ENCODE measurements at regions not wholly inside any gene's neighbourhood (a gene's known extent, or its start where the extent isn't known, plus 50 kb on each side); places are given as distances from the start of the nearest gene placed in this dataset.

DNA sequence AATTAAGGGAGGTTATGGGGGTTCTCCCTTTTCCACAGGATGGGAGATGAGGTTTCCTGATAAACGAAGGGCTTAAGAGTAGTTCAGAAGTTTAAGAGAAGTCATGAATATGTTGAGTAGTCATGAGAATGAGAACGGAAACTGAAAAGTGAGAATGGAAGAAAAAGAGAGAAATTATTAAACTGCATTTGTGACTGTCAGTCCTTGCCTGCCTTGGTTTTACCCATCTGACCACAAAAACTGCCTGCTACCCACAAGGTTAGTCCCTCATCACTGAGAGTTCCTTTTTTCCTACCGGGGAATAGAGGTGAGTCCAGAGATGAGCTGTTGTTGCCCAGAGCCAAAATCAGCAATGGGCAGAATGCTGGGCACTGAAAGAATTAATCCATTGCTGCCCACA is 174.1 kb upstream of the BET1 start:
- H3K27me3 ChIP-seq (ENCODE audit: insufficient read depth), result no peaks in the 10 kb centered on the region
- WGBS (ENCODE audit: low lambda C conversion rate), result 78% methylated on average over 3 of the region's 3 CpGs
- TF ChIP-seq MXI1 (IDR thresholded peaks at IDR 0.05; ENCODE audit: low read depth, low read length), result no peak
- TF ChIP-seq, protein P1, sequence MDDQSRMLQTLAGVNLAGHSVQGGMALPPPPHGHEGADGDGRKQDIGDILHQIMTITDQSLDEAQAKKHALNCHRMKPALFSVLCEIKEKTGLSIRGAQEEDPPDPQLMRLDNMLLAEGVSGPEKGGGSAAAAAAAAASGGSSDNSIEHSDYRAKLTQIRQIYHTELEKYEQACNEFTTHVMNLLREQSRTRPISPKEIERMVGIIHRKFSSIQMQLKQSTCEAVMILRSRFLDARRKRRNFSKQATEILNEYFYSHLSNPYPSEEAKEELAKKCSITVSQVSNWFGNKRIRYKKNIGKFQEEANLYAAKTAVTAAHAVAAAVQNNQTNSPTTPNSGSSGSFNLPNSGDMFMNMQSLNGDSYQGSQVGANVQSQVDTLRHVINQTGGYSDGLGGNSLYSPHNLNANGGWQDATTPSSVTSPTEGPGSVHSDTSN (IDR thresholded peaks at IDR 0.05), result no peak
- H3K4me1 ChIP-seq (ENCODE audit: control insufficient read depth in 1 of 2, insufficient read depth in 2 of 2, low read depth in 1 of 2, low read length in 1 of 2), result peaks cover 0 to 10% of the 10 kb centered on the region in 2 experiments; a peak in 2 of 4 replicates
- no peak overlapping the region for H3K27ac ChIP-seq (ENCODE audit: low read depth in 2 of 2, low read length in 1 of 2)
- CTCF ChIA-PET, result no interaction called here
- H3K9me2 ChIP-seq, result no peaks in the 10 kb centered on the region
- POLR2A ChIA-PET, result no interaction called here
- no peak overlapping the region for H3K4me2 ChIP-seq
- no peak overlapping the region for H2AFZ ChIP-seq (ENCODE audit: low read depth)
- DNase-seq, result no peak
- H4K20me1 ChIP-seq (ENCODE audit: insufficient read depth), result no peaks in the 10 kb centered on the region
- no peaks in the 10 kb centered on the region for H3K36me3 ChIP-seq (replicated peaks in 1 of 2; ENCODE audit: control insufficient read depth in 1 of 2, insufficient read depth in 2 of 2, low read length in 1 of 2)
- H3K4me3 ChIP-seq (ENCODE audit: low read depth in 2 of 2, low read length in 1 of 2), result no peak overlapping the region
- peaks cover 11% of the 10 kb centered on the region for H3F3A ChIP-seq (replicated peaks; ENCODE audit: insufficient read depth)
- H3K79me2 ChIP-seq (ENCODE audit: insufficient read depth), result no peaks in the 10 kb centered on the region
- H3K9me3 ChIP-seq, result no peaks in the 10 kb centered on the region
- no peak overlapping the region for H3K9ac ChIP-seq

DNA sequence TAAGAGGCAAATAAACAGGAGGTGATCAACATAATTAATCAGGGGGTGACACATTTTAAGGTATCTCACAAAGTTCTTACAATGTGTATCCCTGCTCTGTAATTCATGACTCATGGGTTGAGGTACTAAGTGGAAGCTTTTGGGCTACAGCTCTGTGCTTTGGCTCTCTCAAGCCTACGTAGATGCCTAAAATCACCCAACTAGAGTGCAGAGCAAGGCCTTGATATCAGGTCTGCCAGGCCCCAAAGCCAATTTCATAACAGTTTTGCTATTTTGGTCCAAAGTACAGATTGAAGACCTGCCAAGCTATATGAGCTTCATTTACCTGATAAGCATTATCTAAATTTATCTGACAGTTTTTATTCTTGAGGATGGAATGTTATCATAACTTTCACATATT is 175.3 kb upstream of the BET1 start:
- no peak for TF ChIP-seq ZBTB33 (IDR thresholded peaks at IDR 0.05; ENCODE audit: borderline replicate concordance, low read depth)
- TF ChIP-seq GABPA (IDR thresholded peaks at IDR 0.05; ENCODE audit: low read depth), result no peak
- no peak for TF ChIP-seq MEF2A (IDR thresholded peaks at IDR 0.05; ENCODE audit: borderline replicate concordance, low read depth)
- no peak for TF ChIP-seq TCF12 (IDR thresholded peaks at IDR 0.05)
- no peak for TF ChIP-seq FOSL2 (IDR thresholded peaks at IDR 0.05; ENCODE audit: borderline replicate concordance, low read depth)
- TF ChIP-seq, protein P2, sequence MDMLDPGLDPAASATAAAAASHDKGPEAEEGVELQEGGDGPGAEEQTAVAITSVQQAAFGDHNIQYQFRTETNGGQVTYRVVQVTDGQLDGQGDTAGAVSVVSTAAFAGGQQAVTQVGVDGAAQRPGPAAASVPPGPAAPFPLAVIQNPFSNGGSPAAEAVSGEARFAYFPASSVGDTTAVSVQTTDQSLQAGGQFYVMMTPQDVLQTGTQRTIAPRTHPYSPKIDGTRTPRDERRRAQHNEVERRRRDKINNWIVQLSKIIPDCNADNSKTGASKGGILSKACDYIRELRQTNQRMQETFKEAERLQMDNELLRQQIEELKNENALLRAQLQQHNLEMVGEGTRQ (IDR thresholded peaks at IDR 0.05; ENCODE audit: borderline replicate concordance, low read depth, low read length), result no peak
- no peak for TF ChIP-seq NRF1 (IDR thresholded peaks at IDR 0.05; ENCODE audit: low read depth, low read length)
- TF ChIP-seq, protein P3, sequence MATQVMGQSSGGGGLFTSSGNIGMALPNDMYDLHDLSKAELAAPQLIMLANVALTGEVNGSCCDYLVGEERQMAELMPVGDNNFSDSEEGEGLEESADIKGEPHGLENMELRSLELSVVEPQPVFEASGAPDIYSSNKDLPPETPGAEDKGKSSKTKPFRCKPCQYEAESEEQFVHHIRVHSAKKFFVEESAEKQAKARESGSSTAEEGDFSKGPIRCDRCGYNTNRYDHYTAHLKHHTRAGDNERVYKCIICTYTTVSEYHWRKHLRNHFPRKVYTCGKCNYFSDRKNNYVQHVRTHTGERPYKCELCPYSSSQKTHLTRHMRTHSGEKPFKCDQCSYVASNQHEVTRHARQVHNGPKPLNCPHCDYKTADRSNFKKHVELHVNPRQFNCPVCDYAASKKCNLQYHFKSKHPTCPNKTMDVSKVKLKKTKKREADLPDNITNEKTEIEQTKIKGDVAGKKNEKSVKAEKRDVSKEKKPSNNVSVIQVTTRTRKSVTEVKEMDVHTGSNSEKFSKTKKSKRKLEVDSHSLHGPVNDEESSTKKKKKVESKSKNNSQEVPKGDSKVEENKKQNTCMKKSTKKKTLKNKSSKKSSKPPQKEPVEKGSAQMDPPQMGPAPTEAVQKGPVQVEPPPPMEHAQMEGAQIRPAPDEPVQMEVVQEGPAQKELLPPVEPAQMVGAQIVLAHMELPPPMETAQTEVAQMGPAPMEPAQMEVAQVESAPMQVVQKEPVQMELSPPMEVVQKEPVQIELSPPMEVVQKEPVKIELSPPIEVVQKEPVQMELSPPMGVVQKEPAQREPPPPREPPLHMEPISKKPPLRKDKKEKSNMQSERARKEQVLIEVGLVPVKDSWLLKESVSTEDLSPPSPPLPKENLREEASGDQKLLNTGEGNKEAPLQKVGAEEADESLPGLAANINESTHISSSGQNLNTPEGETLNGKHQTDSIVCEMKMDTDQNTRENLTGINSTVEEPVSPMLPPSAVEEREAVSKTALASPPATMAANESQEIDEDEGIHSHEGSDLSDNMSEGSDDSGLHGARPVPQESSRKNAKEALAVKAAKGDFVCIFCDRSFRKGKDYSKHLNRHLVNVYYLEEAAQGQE (IDR thresholded peaks at IDR 0.05; ENCODE audit: low read depth, low read length), result no peak
- 100% methylated on average over 1 of the region's 1 CpG for WGBS (ENCODE audit: low lambda C conversion rate)
- peaks cover 0 to 19% of the 10 kb centered on the region in 2 experiments; a peak in 2 of 4 replicates for H3K4me1 ChIP-seq (ENCODE audit: control insufficient read depth in 1 of 2, insufficient read depth in 2 of 2, low read depth in 1 of 2, low read length in 1 of 2)
- CTCF ChIA-PET, result no interaction called here
- no peak overlapping the region for H2AFZ ChIP-seq (ENCODE audit: low read depth)
- no peak overlapping the region for H3K4me2 ChIP-seq
- POLR2A ChIA-PET, result no interaction called here
- H3K27ac ChIP-seq (ENCODE audit: low read depth in 2 of 2, low read length in 1 of 2), result no peak overlapping the region
- no peaks in the 10 kb centered on the region for H3K9me2 ChIP-seq
- H3K79me2 ChIP-seq (ENCODE audit: insufficient read depth), result no peaks in the 10 kb centered on the region
- peaks cover 22% of the 10 kb centered on the region for H3F3A ChIP-seq (replicated peaks; ENCODE audit: insufficient read depth)
- H4K20me1 ChIP-seq (ENCODE audit: insufficient read depth), result no peaks in the 10 kb centered on the region
- H3K27me3 ChIP-seq (ENCODE audit: insufficient read depth), result no peaks in the 10 kb centered on the region
- H3K4me3 ChIP-seq (ENCODE audit: low read depth in 2 of 2, low read length in 1 of 2), result no peak overlapping the region
- H3K9me3 ChIP-seq, result no peaks in the 10 kb centered on the region
- H3K36me3 ChIP-seq (replicated peaks in 1 of 2; ENCODE audit: control insufficient read depth in 1 of 2, insufficient read depth in 2 of 2, low read length in 1 of 2), result no peaks in the 10 kb centered on the region
- no peak for DNase-seq
- H3K9ac ChIP-seq, result no peak overlapping the region

All from SK-N-SH (cell line).